Right atrium auricular region (tissue), 2 donors: ENCODE measurements at regions not wholly inside any gene's neighbourhood (a gene's known extent, or its start where the extent isn't known, plus 50 kb on each side); places are given as distances from the start of the nearest gene placed in this dataset.
"Not testable (repeated sequence)": the region's sequence is repeated elsewhere in the genome, so short reads cannot be mapped to it uniquely, and the experiment has no call there.

Experiments
- DNase-seq: peaks from one replicate; pipeline ENCODE4 v3.0.0-alpha.2; 2019; ENCODE audit warnings: low spot score
- H3K27ac ChIP-seq, 2 donors: fragments of 200-600 bp; sonication (generic); 1 replicate in 1 of 2; 2 replicates in 1 of 2; pipeline ENCODE4 v1.5.1; 2016 to 2019
- H3K27me3 ChIP-seq, 2 donors: fragments of 200-600 bp; sonication (generic); one replicate each; pipeline versions ENCODE4 v1.5.1 to v1.6.0; 2017 to 2019
- H3K36me3 ChIP-seq: fragments of 200-600 bp; sonication (generic); one replicate; pipeline ENCODE4 v1.5.1; 2016
- H3K4me1 ChIP-seq, 2 donors: fragments of 200-600 bp; sonication (generic); one replicate each; pipeline versions ENCODE4 v1.5.1 to v1.6.0; 2017 to 2019
- H3K4me3 ChIP-seq, 2 donors: fragments of 200-600 bp; sonication (generic); 1 replicate in 1 of 2; 2 replicates in 1 of 2; pipeline ENCODE4 v1.5.1; 2017 to 2019; ENCODE audit warnings: mild to moderate bottlenecking in 1 of 2, moderate library complexity in 1 of 2
- H3K9me3 ChIP-seq, 2 donors: fragments of 200-600 bp; sonication (generic); one replicate each; pipeline ENCODE4 v1.5.1; 2019
- CTCF ChIP-seq, 2 donors: fragments of 200-600 bp; sonication (generic); IDR thresholded peaks; one replicate each; pipeline ENCODE4 v1.5.1; 2019; ENCODE audit warnings: antibody characterized with exemption in 2 of 2

DNA sequence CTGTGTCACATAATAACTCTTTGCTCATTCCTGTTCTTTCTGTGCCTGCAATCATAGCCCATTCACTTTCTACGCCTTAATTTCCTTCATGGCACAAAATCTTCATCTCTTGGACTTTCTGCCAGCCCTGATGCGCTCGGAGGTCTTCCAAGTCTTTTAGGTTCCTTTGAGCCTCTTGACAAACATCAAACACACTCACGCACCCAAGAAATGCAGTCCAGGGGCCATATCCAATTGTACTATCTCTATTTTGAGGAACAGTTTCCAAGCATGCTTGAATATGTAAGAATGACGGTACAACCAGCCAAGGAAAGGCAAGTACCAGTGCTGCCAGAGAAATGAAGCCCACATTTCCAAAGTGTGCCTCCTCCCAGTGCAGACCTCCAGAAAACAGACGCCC, 234.1 kb downstream of the MEX3B start:
- DNase-seq: no peak
- Histone ChIP-seq H3K4me1 (no peaks in the 10 kb centered on the region), H3K27me3 (no peaks in the 10 kb centered on the region), H3K9me3 (no peaks in the 10 kb centered on the region), H3K27ac (no peak overlapping the region), H3K4me3 (no peak overlapping the region), H3K36me3 (no peaks in the 10 kb centered on the region)
- TF ChIP-seq CTCF (IDR thresholded peaks at IDR 0.05): no peak

DNA sequence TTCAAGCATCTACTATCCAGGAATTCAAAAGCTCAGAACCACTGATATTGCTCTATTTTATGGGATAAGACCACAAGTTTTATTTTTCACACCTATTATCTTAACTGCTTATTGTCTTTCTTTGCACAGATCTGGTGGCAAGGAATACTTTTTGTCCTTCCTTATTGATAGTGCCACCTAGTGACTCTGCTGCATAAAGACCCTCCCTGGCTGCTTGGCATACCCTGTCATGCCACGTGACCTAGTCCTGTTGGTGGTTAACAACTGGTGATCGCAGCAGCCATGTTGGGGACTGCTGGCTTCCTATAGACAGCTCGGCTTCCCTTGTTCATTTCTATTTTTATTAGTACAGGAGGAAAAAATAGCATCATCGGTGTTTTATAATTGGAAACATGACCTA, 236.3 kb downstream of the MEX3B start:
- Histone ChIP-seq H3K36me3 (no peaks in the 10 kb centered on the region), H3K27ac (no peak overlapping the region), H3K4me3 (no peak overlapping the region), H3K27me3 (no peaks in the 10 kb centered on the region), H3K9me3 (no peaks in the 10 kb centered on the region), H3K4me1 (no peaks in the 10 kb centered on the region)
- DNase-seq: no peak
- peak in 1 of 2 donors; percentile 15 for TF ChIP-seq CTCF (IDR thresholded peaks at IDR 0.05)

DNA sequence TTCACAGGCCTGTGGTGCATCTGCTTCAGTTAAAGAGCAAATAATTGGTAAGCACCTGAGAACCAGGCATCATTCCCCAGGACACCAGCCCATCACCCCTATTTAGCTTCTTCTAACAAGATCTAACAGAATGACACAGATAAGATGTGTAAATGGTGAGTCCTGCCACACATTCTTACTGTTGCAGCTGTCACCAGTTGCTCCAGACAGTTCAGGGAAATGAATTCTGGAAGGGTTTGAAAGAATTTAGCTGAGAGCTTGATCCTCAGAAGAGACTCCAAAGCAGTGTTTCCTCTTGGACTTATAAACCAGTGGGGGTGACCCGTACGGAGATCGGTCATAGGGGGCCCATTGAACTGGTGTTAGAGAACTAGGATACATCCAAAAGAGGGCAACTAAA, 238.0 kb downstream of the MEX3B start:
- Histone ChIP-seq H3K4me1 (no peaks in the 10 kb centered on the region), H3K9me3 (no peaks in the 10 kb centered on the region), H3K36me3 (no peaks in the 10 kb centered on the region), H3K4me3 (no peak overlapping the region), H3K27ac (no peak overlapping the region), H3K27me3 (no peaks in the 10 kb centered on the region)
- TF ChIP-seq CTCF (IDR thresholded peaks at IDR 0.05): no peak
- no peak for DNase-seq

DNA sequence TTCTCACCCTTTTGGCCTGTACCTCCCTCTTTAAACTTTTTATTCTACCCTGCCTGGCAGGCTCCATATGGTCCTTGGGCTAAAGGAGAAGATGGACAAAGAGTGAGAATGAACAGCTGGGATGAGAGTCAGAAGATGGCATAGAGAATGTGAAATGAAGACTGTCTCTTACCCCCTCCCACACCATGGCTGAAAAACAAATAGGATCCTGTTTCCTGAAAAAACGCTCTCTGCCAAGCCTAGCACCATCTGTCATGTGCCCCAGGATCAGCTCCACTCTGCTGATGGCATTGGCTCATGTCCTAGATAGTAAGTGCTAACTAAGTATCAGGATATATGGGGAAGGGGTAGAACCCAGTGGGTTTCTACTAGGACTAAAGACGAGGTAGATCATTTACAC, 238.6 kb downstream of the MEX3B start:
- H3K4me3 ChIP-seq: no peak overlapping the region
- TF ChIP-seq CTCF (IDR thresholded peaks at IDR 0.05): no peak

GRCh38 chr15:81795899-81796298, 249.9 kb downstream of the MEX3B start:
- no peaks in the 10 kb centered on the region for H3K4me1 ChIP-seq
- no peak overlapping the region for H3K4me3 ChIP-seq
- TF ChIP-seq CTCF (IDR thresholded peaks at IDR 0.05): no peak
- no peak for DNase-seq
- H3K27me3 ChIP-seq: no peaks in the 10 kb centered on the region
- H3K36me3 ChIP-seq: no peaks in the 10 kb centered on the region
- H3K27ac ChIP-seq: no peak overlapping the region
- no peaks in the 10 kb centered on the region for H3K9me3 ChIP-seq

More for the DNA sequence above, 238.6 kb downstream of the MEX3B start:
- Histone ChIP-seq H3K27ac (no peak overlapping the region), H3K27me3 (no peaks in the 10 kb centered on the region), H3K4me1 (no peaks in the 10 kb centered on the region), H3K9me3 (no peaks in the 10 kb centered on the region), H3K36me3 (no peaks in the 10 kb centered on the region)
- no peak for DNase-seq

DNA sequence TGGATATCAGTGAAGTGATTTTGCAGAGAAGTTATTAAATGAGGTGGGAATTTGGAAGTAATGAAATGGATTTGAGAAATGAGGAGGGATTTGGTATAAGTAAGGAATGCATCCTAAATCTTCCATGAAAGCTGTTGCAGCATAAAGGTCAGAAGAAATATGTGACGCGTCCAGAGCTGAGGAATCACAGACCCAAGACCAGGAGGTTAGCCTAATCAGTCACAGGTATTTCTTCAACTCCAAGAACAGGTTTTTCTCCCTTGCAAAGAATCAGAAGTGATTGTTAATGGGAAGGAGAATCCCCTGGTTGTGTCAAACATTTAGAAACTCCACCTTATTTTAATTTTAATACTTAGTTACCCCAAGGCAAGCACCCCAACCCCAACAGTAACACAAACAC, 253.2 kb downstream of the MEX3B start:
- no peaks in the 10 kb centered on the region for H3K36me3 ChIP-seq
- no peak overlapping the region for H3K4me3 ChIP-seq
- no peak for DNase-seq
- no peaks in the 10 kb centered on the region for H3K9me3 ChIP-seq
- H3K27ac ChIP-seq: no peak overlapping the region
- no peaks in the 10 kb centered on the region for H3K27me3 ChIP-seq
- H3K4me1 ChIP-seq: no peaks in the 10 kb centered on the region
- no peak for TF ChIP-seq CTCF (IDR thresholded peaks at IDR 0.05)

GRCh38 chr15:81791322-81791721, 254.5 kb downstream of the MEX3B start:
- H3K36me3 ChIP-seq, H3K9me3 ChIP-seq, H3K27me3 ChIP-seq, H3K4me1 ChIP-seq, H3K4me3 ChIP-seq, H3K27ac ChIP-seq, DNase-seq: not testable (repeated sequence)
